Osteocyte (in vitro differentiated cells): ENCODE measurements at regions not wholly inside any gene's neighbourhood (a gene's known extent, or its start where the extent isn't known, plus 50 kb on each side); places are given as distances from the start of the nearest gene placed in this dataset.
"Not testable (repeated sequence)": the region's sequence is repeated elsewhere in the genome, so short reads cannot be mapped to it uniquely, and the experiment has no call there.

Source experiments
- DNase-seq: peaks from one replicate; pipeline ENCODE4 v3.0.0; 2021; ENCODE audit warnings: mixed read lengths; ENCODE audit not compliant: unreplicated experiment; ENCODE audit errors: extremely low spot score
- H3K27ac Mint-ChIP-seq: one replicate; pipeline ENCODE4 v1.8.0; 2021; ENCODE audit warnings: mild to moderate bottlenecking, mixed read lengths; ENCODE audit not compliant: unreplicated experiment
- H3K27me3 Mint-ChIP-seq: one replicate; pipeline ENCODE4 v1.8.0; 2021; ENCODE audit warnings: mixed read lengths; ENCODE audit not compliant: unreplicated experiment
- H3K36me3 Mint-ChIP-seq: one replicate; pipeline ENCODE4 v1.8.0; 2021; ENCODE audit warnings: mixed read lengths; ENCODE audit not compliant: unreplicated experiment
- H3K4me1 Mint-ChIP-seq: one replicate; pipeline ENCODE4 v1.8.0; 2021; ENCODE audit warnings: mixed read lengths; ENCODE audit not compliant: unreplicated experiment
- H3K4me3 Mint-ChIP-seq: one replicate; pipeline ENCODE4 v1.8.0; 2021; ENCODE audit warnings: mild to moderate bottlenecking, moderate library complexity, mixed read lengths; ENCODE audit not compliant: unreplicated experiment
- H3K9me3 Mint-ChIP-seq: one replicate; pipeline ENCODE4 v1.8.0; 2021; ENCODE audit warnings: mixed read lengths; ENCODE audit not compliant: unreplicated experiment
- CTCF ChIP-seq: fragments of 200-600 bp; sonication (generic); IDR thresholded peaks from 2 replicates; pipeline ENCODE4 v1.5.0; 2021; ENCODE audit warnings: antibody characterized with exemption, mild to moderate bottlenecking, moderate library complexity

GRCh38 chr20:11178946-11179654, 505.3 kb upstream of the JAG1 start:
- Mint-ChIP-seq H3K27ac (peak overlapping the region; percentile 47), H3K4me3 (no peak overlapping the region), H3K9me3 (peaks cover 20% of the 10 kb centered on the region), H3K36me3 (no peaks in the 10 kb centered on the region), H3K4me1 (peaks cover 37% of the 10 kb centered on the region), H3K27me3 (no peaks in the 10 kb centered on the region)
- TF ChIP-seq CTCF = no peak
- DNase-seq = no peak

GRCh38 chr20:11180186-11180585, 506.4 kb upstream of the JAG1 start:
- DNase-seq = no peak
- peaks cover 27% of the 10 kb centered on the region for H3K9me3 Mint-ChIP-seq
- H3K36me3 Mint-ChIP-seq = no peaks in the 10 kb centered on the region
- H3K4me1 Mint-ChIP-seq = peaks cover 34% of the 10 kb centered on the region
- no peak overlapping the region for H3K4me3 Mint-ChIP-seq
- H3K27ac Mint-ChIP-seq = no peak overlapping the region
- no peak for TF ChIP-seq CTCF
- no peaks in the 10 kb centered on the region for H3K27me3 Mint-ChIP-seq

- Mint-ChIP-seq H3K4me1 (peaks cover 28% of the 10 kb centered on the region), H3K9me3 (peaks cover 24% of the 10 kb centered on the region)
- H3K36me3 Mint-ChIP-seq, H3K27me3 Mint-ChIP-seq, H3K4me3 Mint-ChIP-seq, H3K27ac Mint-ChIP-seq, DNase-seq: not testable (repeated sequence)
Measured at GRCh38 chr20:11181129-11181528, 507.3 kb upstream of the JAG1 start.

- peak overlapping the region; percentile 8 for H3K27ac Mint-ChIP-seq
- no peaks in the 10 kb centered on the region for H3K27me3 Mint-ChIP-seq
- DNase-seq = no peak
- H3K4me3 Mint-ChIP-seq = no peak overlapping the region
- no peaks in the 10 kb centered on the region for H3K36me3 Mint-ChIP-seq
- TF ChIP-seq CTCF = peak; percentile 36
- H3K9me3 Mint-ChIP-seq = peaks cover 24% of the 10 kb centered on the region
- peaks cover 33% of the 10 kb centered on the region for H3K4me1 Mint-ChIP-seq
Measured at GRCh38 chr20:11181966-11182365, 508.2 kb upstream of the JAG1 start.

GRCh38 chr20:11182720-11183119, 508.9 kb upstream of the JAG1 start:
- Mint-ChIP-seq H3K27me3 (no peaks in the 10 kb centered on the region), H3K9me3 (peaks cover 24% of the 10 kb centered on the region), H3K4me3 (no peak overlapping the region), H3K4me1 (peaks cover 40% of the 10 kb centered on the region), H3K36me3 (no peaks in the 10 kb centered on the region), H3K27ac (peak overlapping the region; percentile 8)
- DNase-seq = no peak
- TF ChIP-seq CTCF = no peak
